AG04450 (cell line): ENCODE measurements at regions not wholly inside any gene's neighbourhood (a gene's known extent, or its start where the extent isn't known, plus 50 kb on each side); places are given as distances from the start of the nearest gene placed in this dataset.

Experiments used
- CTCF ChIA-PET: fragments of 300-600, 350-600 bp; formaldehyde crosslinking; extraction: SDS; loops from one replicate; lab custom pipeline; 2022; ENCODE audit warnings: antibody characterized with exemption, inconsistent platforms; lab: Charles Lee
- POLR2A ChIA-PET: fragments of 350-600 bp; formaldehyde crosslinking; extraction: SDS; loops from one replicate; lab custom pipeline; 2021; ENCODE audit warnings: antibody characterized with exemption, inconsistent platforms; lab: Yijun Ruan, JAX
- DNase-seq: peaks from one replicate; pipeline ENCODE4 v3.0.0-alpha.2; 2011; ENCODE audit warnings: low read depth, low spot score
- H3K27ac ChIP-seq: one replicate; pipeline ENCODE4 v1.5.1; 2012; ENCODE audit warnings: low read depth, low read length, control low read depth
- H3K27me3 ChIP-seq: one replicate; pipeline ENCODE4 v1.6.0; 2012; ENCODE audit warnings: low read length; ENCODE audit not compliant: control insufficient read depth, insufficient read depth
- H3K4me3 ChIP-seq: 2 replicates; pipeline ENCODE4 v1.5.1; 2011; ENCODE audit warnings: mild to moderate bottlenecking, low read depth, low read length, control low read depth
- H3K9me3 ChIP-seq: 2 replicates; pipeline ENCODE4 v1.5.1; 2012; ENCODE audit warnings: low read length; ENCODE audit not compliant: control insufficient read depth, insufficient read depth
- TF ChIP-seq, protein P1 (sequence below): IDR thresholded peaks from 2 replicates; pipeline ENCODE4 v1.5.1; 2011; ENCODE audit warnings: low read depth, low read length, control low read depth, inconsistent platforms

DNA sequence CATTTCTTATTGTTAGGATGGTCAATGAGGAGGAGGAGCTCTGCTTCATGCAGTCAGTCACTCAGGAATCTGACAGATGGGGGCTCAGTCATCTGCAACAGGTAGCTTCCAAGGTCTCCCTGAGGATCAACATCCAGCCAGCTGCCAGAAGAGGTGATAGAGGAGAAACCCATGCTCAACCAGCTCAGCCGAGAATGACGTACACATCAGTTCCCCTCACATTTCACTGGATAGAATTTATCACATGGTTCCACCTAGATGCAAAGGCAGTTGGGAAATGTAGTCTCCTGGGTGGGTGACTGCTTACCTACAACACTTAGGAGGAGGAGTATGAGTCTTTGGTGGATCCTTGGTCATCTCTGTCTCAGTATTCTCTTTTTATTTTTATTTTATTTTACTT is 144.5 kb downstream of the CEBPB start:
- H3K27me3 ChIP-seq, result no peaks in the 10 kb centered on the region
- H3K27ac ChIP-seq, result no peak overlapping the region
- ChIA-PET CTCF (no interaction called here), POLR2A (no interaction called here)
- TF ChIP-seq, protein P1, sequence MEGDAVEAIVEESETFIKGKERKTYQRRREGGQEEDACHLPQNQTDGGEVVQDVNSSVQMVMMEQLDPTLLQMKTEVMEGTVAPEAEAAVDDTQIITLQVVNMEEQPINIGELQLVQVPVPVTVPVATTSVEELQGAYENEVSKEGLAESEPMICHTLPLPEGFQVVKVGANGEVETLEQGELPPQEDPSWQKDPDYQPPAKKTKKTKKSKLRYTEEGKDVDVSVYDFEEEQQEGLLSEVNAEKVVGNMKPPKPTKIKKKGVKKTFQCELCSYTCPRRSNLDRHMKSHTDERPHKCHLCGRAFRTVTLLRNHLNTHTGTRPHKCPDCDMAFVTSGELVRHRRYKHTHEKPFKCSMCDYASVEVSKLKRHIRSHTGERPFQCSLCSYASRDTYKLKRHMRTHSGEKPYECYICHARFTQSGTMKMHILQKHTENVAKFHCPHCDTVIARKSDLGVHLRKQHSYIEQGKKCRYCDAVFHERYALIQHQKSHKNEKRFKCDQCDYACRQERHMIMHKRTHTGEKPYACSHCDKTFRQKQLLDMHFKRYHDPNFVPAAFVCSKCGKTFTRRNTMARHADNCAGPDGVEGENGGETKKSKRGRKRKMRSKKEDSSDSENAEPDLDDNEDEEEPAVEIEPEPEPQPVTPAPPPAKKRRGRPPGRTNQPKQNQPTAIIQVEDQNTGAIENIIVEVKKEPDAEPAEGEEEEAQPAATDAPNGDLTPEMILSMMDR, result no peak
- DNase-seq, result no peak
- H3K9me3 ChIP-seq, result no peaks in the 10 kb centered on the region; the same call in 1 of the 2 replicates
- H3K4me3 ChIP-seq, result no peak overlapping the region

DNA sequence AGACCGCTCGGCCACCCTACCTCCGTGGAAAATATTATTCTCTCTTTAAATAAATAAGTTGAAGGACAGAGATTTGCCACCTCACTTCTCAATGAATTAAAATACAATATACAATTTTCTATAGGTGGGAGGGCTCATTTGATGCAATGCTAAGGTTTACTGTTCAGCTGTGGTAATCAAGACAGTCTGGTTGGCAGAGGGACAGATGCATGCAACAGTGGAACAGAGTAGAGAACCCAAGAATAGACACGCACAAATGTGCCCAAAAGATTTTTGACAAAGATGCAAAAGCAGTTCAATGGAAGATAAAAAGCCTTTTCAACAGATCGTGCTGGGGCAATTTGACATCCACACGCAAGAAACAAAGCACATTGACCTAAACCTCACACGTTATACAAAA is 145.2 kb downstream of the CEBPB start:
- ChIA-PET CTCF (no interaction called here), POLR2A (no interaction called here)
- DNase-seq, result no peak
- TF ChIP-seq, protein P1, result no peak
- H3K9me3 ChIP-seq, result no peaks in the 10 kb centered on the region
- H3K27ac ChIP-seq, result no peak overlapping the region
- H3K4me3 ChIP-seq, result no peak overlapping the region
- no peaks in the 10 kb centered on the region for H3K27me3 ChIP-seq

DNA sequence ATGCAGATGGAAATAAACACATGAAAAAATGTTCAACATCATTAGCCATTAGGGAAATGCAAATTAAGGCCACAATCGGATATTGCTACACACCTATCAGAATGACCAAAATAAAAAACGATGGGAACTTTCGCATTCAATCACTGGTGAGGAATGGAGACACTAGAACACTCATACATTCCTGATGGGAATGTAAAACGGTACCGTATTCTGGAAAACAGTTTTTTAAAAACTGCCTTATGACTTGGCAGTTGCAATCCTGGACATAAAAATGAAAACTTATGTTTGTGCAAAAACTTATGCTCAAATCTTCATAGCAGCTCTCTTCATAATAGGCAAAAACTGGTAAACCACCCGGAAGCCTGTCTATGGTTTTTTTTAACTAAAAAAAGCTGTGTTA is 146.0 kb downstream of the CEBPB start:
- Histone ChIP-seq H3K9me3 (no peaks in the 10 kb centered on the region; the same call in 1 of the 2 replicates), H3K4me3 (no peak overlapping the region), H3K27ac (no peak overlapping the region), H3K27me3 (no peaks in the 10 kb centered on the region)
- POLR2A ChIA-PET, result no interaction called here
- DNase-seq, result no peak
- TF ChIP-seq, protein P1, result no peak
- CTCF ChIA-PET, result no interaction called here

DNA sequence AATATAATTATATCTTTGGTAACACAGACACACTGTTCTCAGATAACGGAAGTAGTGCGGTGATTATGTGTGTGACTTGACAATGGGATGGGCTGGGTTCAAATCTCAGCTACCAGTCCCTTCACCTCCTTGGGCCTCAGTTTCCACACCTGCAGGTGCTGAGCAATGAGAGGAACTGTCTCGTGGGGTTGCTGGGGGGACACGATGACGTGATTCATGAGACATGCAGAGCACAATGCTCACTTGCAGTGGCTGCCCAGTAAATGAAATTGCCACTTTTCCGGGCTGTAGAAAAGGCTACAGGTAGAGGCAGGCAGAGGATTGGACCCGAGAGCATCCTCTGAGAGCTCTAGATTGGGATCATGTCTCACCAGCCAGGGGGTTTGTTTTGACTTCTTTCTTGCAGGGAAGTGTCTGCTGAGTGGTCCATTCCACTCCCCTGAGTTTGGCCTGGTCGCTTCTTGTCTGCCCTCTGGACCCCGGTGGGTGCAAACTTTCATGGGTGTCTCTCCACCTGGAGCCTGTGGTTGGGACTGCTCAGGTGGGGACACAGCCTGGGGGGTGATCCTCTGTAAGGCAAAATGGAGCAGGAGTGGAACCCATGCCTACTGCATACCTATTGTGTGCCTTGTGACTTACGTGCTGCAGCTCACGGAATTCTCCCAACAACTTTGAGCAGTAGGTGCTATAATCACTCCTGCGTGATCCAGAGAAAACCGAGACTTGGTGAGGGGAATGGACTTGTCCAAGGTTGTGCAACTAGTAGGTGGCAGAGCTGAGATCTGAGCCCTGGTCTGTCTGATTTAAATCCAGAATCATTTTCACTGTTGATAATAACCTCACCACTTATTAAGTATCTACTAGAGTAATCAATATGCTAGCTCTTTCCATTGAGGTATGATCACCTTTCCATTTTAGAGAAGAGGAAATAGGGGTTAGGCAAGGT is 147.2 kb downstream of the CEBPB start:
- POLR2A ChIA-PET, result no interaction called here
- Histone ChIP-seq H3K9me3 (no peaks in the 10 kb centered on the region; the same call in 1 of the 2 replicates), H3K27me3 (no peaks in the 10 kb centered on the region), H3K27ac (no peak overlapping the region), H3K4me3 (no peak overlapping the region)
- no peak for DNase-seq
- TF ChIP-seq, protein P1, result no peak
- CTCF ChIA-PET, result no interaction called here
